Esophagus muscularis mucosa (tissue), 4 donors: ENCODE measurements at regions not wholly inside any gene's neighbourhood (a gene's known extent, or its start where the extent isn't known, plus 50 kb on each side); places are given as distances from the start of the nearest gene placed in this dataset.
"Not testable (repeated sequence)": the region's sequence is repeated elsewhere in the genome, so short reads cannot be mapped to it uniquely, and the experiment has no call there.

ENCODE experiments used
- DNase-seq: peaks from one replicate; pipeline ENCODE4 v3.0.0-alpha.2; 2017; ENCODE audit errors: extremely low spot score
- H3K27ac ChIP-seq, 4 donors: fragments of 200-600 bp; sonication (generic); replicated peaks in 1 of 4; 1 replicate in 3 of 4; 2 replicates in 1 of 4; pipeline ENCODE4 v1.5.1; 2016 to 2019; ENCODE audit warnings: mild to moderate bottlenecking in 1 of 4
- H3K27me3 ChIP-seq, 4 donors: fragments of 200-600 bp; sonication (generic); one replicate each; pipeline versions ENCODE4 v1.5.1 to v1.6.0; 2016 to 2019
- H3K36me3 ChIP-seq, 4 donors: fragments of 200-600 bp; sonication (generic); one replicate each; pipeline ENCODE4 v1.5.1; 2016 to 2019
- H3K4me1 ChIP-seq, 4 donors: fragments of 200-600 bp; sonication (generic); one replicate each; pipeline ENCODE4 v1.5.1; 2016 to 2019
- H3K4me3 ChIP-seq, 4 donors: fragments of 200-600 bp; sonication (generic); 1 replicate in 2 of 4; 2 replicates in 2 of 4; pipeline ENCODE4 v1.5.1; 2016 to 2019; ENCODE audit warnings: mild to moderate bottlenecking in 4 of 4, moderate library complexity in 1 of 4
- H3K9me3 ChIP-seq, 4 donors: fragments of 200-600 bp; sonication (generic); 1 replicate in 3 of 4; 2 replicates in 1 of 4; pipeline ENCODE4 v1.5.1; 2016 to 2019
- EP300 ChIP-seq: sonication (generic); formaldehyde crosslinking; IDR thresholded peaks from one replicate; pipeline ENCODE4 v1.6.1; 2017; ENCODE audit warnings: antibody characterized with exemption
- POLR2A ChIP-seq: fragments of 450-650 bp; IDR thresholded peaks from one replicate; pipeline ENCODE4 v1.6.1; 2017; ENCODE audit warnings: antibody characterized with exemption, moderate library complexity, mild to moderate bottlenecking, low read depth
- POLR2AphosphoS5 ChIP-seq, 2 donors: sonication (generic); formaldehyde crosslinking; IDR thresholded peaks; one replicate each; pipeline ENCODE4 v1.6.1; 2017; ENCODE audit warnings: antibody characterized with exemption in 2 of 2
- WGBS: methylation state at CpG from one replicate; pipeline ENCODE4 v1.1.5; 2018; 5-methylcytosine and 5-hydroxymethylcytosine counted together
- intact Hi-C: fragments of 100-400 bp; cut with DNase I; formaldehyde crosslinking; loops from one replicate; pipeline ENCODE4 v1.15.1; 2023
- TF ChIP-seq, protein P1 (sequence below), 3 experiments: fragments of 200-600 bp in 2 of 3; fragments of 450-650 bp in 1 of 3; sonication (generic) in 2 of 3; IDR thresholded peaks; one replicate each; pipeline ENCODE4 v1.5.1; 2017 to 2019; ENCODE audit warnings: antibody characterized with exemption in 3 of 3, mild to moderate bottlenecking in 2 of 3, moderate library complexity in 1 of 3

GRCh38 chr6:119942078-119942752, 592.7 kb upstream of the MAN1A1 start:
- WGBS = 75% methylated on average over 3 of the region's 3 CpGs
- intact Hi-C loops = no loop called here
- Histone ChIP-seq H3K27ac (no peak overlapping the region), H3K4me1 (no peaks in the 10 kb centered on the region), H3K36me3 (no peaks in the 10 kb centered on the region), H3K9me3 (peaks cover 0 to 9% (median 4%) of the 10 kb centered on the region in 4 donors), H3K27me3 (no peaks in the 10 kb centered on the region), H3K4me3 (no peak overlapping the region)
- TF ChIP-seq EP300 (no peak), POLR2A (no peak), POLR2AphosphoS5 (IDR thresholded peaks at IDR 0.05) (no peak)
- TF ChIP-seq, protein P1, sequence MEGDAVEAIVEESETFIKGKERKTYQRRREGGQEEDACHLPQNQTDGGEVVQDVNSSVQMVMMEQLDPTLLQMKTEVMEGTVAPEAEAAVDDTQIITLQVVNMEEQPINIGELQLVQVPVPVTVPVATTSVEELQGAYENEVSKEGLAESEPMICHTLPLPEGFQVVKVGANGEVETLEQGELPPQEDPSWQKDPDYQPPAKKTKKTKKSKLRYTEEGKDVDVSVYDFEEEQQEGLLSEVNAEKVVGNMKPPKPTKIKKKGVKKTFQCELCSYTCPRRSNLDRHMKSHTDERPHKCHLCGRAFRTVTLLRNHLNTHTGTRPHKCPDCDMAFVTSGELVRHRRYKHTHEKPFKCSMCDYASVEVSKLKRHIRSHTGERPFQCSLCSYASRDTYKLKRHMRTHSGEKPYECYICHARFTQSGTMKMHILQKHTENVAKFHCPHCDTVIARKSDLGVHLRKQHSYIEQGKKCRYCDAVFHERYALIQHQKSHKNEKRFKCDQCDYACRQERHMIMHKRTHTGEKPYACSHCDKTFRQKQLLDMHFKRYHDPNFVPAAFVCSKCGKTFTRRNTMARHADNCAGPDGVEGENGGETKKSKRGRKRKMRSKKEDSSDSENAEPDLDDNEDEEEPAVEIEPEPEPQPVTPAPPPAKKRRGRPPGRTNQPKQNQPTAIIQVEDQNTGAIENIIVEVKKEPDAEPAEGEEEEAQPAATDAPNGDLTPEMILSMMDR (IDR thresholded peaks at IDR 0.05) = no peak
- DNase-seq = no peak

DNA sequence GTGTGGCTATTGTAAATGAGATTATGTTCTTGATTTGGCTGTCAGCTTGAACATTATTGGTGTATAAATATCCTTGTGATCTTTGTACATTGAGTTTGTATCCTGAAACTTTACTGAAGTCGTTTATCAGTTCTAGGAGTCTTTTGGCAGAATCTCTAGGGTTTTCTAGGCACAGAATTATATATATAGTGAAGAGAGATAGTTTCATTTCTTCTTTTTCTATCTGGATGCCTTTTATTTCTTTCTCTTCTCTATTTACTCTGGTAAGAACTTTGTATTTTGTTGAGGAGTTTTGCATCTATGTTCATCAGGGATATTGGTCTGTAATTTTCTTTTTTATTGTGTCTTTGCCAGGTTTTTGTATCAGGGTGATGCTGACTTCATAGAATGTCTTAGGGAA, 589.2 kb upstream of the MAN1A1 start:
- Histone ChIP-seq H3K36me3 (no peaks in the 10 kb centered on the region), H3K4me1 (no peaks in the 10 kb centered on the region), H3K9me3 (peaks cover 0 to 9% (median 4%) of the 10 kb centered on the region in 4 donors), H3K27ac (no peak overlapping the region), H3K27me3 (no peaks in the 10 kb centered on the region), H3K4me3 (no peak overlapping the region)
- intact Hi-C loops = no loop called here
- TF ChIP-seq, protein P1 (IDR thresholded peaks at IDR 0.05) = no peak
- no peak for TF ChIP-seq POLR2A
- no peak for TF ChIP-seq POLR2AphosphoS5 (IDR thresholded peaks at IDR 0.05)
- no peak for TF ChIP-seq EP300
- no peak for DNase-seq
- WGBS = 62% methylated on average over 1 of the region's 1 CpG

DNA sequence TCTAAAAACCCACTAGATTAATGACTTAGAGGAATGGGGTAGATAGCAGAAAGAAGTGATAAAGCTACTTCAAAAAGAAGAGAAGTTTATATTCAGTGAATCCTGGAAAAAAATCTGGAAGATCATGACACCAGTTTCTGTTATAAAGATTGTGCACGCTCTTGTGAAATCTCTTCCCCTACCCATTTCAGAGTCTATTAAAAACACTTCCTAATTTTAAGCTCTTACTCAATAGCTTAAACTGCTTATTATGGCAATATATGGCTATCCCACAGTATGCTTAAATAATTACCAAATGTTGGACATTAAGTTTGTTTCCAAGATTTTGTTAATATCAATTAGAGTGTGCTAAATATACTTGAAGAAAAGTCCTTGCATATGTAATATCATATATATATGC, 585.3 kb upstream of the MAN1A1 start:
- no peaks in the 10 kb centered on the region for H3K36me3 ChIP-seq
- DNase-seq = no peak
- intact Hi-C loops = no loop called here
- WGBS = 78% methylated on average over 1 of the region's 1 CpG
- peaks cover 0 to 9% (median 4%) of the 10 kb centered on the region in 4 donors for H3K9me3 ChIP-seq
- no peaks in the 10 kb centered on the region for H3K4me1 ChIP-seq
- no peak overlapping the region for H3K4me3 ChIP-seq
- H3K27ac ChIP-seq = no peak overlapping the region
- no peaks in the 10 kb centered on the region for H3K27me3 ChIP-seq
- no peak for TF ChIP-seq POLR2A
- TF ChIP-seq, protein P1 (IDR thresholded peaks at IDR 0.05) = no peak
- no peak for TF ChIP-seq EP300
- TF ChIP-seq POLR2AphosphoS5 (IDR thresholded peaks at IDR 0.05) = no peak

- intact Hi-C loops = no loop called here
- Histone ChIP-seq H3K27ac (no peak overlapping the region), H3K9me3 (peaks cover 0 to 18% (median 7%) of the 10 kb centered on the region in 4 donors), H3K36me3 (no peaks in the 10 kb centered on the region), H3K4me1 (no peaks in the 10 kb centered on the region), H3K27me3 (no peaks in the 10 kb centered on the region), H3K4me3 (no peak overlapping the region)
- WGBS = 78% methylated on average over 2 of the region's 2 CpGs
- TF ChIP-seq POLR2AphosphoS5 (IDR thresholded peaks at IDR 0.05) = no peak
- TF ChIP-seq, protein P1 (IDR thresholded peaks at IDR 0.05) = no peak
- TF ChIP-seq EP300 = no peak
- TF ChIP-seq POLR2A = no peak
- DNase-seq = no peak
Observed at GRCh38 chr6:119929121-119929520, 579.6 kb upstream of the MAN1A1 start.

DNA sequence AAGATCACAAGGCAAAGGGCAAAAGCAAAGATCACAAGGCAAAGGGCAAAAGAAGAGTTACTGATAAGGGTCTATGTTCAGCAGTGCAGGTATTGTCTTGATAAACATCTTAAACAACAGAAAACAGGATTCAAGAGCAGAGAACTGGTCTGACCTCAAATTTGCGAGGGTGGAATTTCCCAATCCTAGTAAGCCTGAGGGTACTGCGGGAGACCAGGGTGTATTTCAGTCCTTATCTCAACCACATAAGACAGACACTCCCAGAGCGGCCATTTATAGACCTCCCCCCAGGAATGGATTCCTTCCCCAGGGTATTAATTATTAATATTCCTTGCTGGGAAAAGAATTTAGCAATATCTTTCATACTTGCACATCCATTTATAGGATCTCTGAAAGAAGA, 575.3 kb upstream of the MAN1A1 start:
- H3K4me1 ChIP-seq, H3K36me3 ChIP-seq, H3K27ac ChIP-seq, DNase-seq, intact Hi-C loops, H3K27me3 ChIP-seq, H3K4me3 ChIP-seq: not testable (repeated sequence)
- WGBS = 90% methylated on average over 3 of the region's 3 CpGs
- peaks cover 0 to 31% (median 28%) of the 10 kb centered on the region in 4 donors for H3K9me3 ChIP-seq
